CD4-positive, alpha-beta memory T cell (primary cell): ENCODE measurements at regions not wholly inside any gene's neighbourhood (a gene's known extent, or its start where the extent isn't known, plus 50 kb on each side); places are given as distances from the start of the nearest gene placed in this dataset.
"Not testable (repeated sequence)": the region's sequence is repeated elsewhere in the genome, so short reads cannot be mapped to it uniquely, and the experiment has no call there.

Experiments used
- CTCF ChIA-PET: fragments of 350-600 bp; sonication (Branson Sonifier 250); formaldehyde crosslinking; loops from one replicate; lab custom pipeline; 2021; ENCODE audit warnings: inconsistent platforms; ENCODE audit not compliant: partially characterized antibody; lab: Charles Lee
- POLR2A ChIA-PET: fragments of 350-600 bp; sonication (Branson Sonifier 250); formaldehyde crosslinking; loops from one replicate; lab custom pipeline; 2021; ENCODE audit not compliant: partially characterized antibody; lab: Charles Lee
- DNase-seq, 5 donors: peaks; one replicate each; pipeline versions ENCODE4 v3.0.0 to v3.0.0-alpha.2; 2020 to 2022; ENCODE audit warnings: mixed read lengths in 1 of 5
- H3K27ac ChIP-seq: one replicate; pipeline ENCODE4 v1.7.0; 2013; ENCODE audit warnings: low read depth, low read length
- H3K27me3 ChIP-seq: 2 replicates; pipeline ENCODE4 v1.7.0; 2013; ENCODE audit warnings: mild to moderate bottlenecking, low read length, moderate library complexity; ENCODE audit not compliant: insufficient read depth
- H3K36me3 ChIP-seq: 2 replicates; pipeline ENCODE4 v1.7.0; 2013; ENCODE audit warnings: mild to moderate bottlenecking, low read length, moderate library complexity; ENCODE audit not compliant: insufficient read depth
- H3K4me1 ChIP-seq: 2 replicates; pipeline ENCODE4 v1.7.0; 2013; ENCODE audit warnings: mild to moderate bottlenecking, low read length, moderate library complexity; ENCODE audit not compliant: insufficient read depth
- H3K4me3 ChIP-seq, 2 donors: one replicate each; pipeline ENCODE4 v1.7.0; 2013; ENCODE audit warnings: low read length in 2 of 2, mild to moderate bottlenecking in 1 of 2
- H3K9me3 ChIP-seq, 2 donors: one replicate each; pipeline ENCODE4 v1.7.0; 2013; ENCODE audit warnings: low read length in 2 of 2, control low read depth in 1 of 2; ENCODE audit not compliant: control insufficient read depth in 1 of 2
- H3K27ac Mint-ChIP-seq, 7 donors: one replicate each; pipeline ENCODE4 v1.8.0; 2020 to 2021; ENCODE audit warnings: mixed read lengths in 7 of 7, mild to moderate bottlenecking in 6 of 7, inconsistent platforms in 3 of 7, moderate library complexity in 3 of 7
- H3K27me3 Mint-ChIP-seq, 2 donors: one replicate each; pipeline ENCODE4 v1.8.0; 2020 to 2021; ENCODE audit warnings: mixed read lengths in 2 of 2
- H3K36me3 Mint-ChIP-seq, 2 donors: one replicate each; pipeline ENCODE4 v1.8.0; 2020 to 2021; ENCODE audit warnings: mixed read lengths in 2 of 2, inconsistent platforms in 1 of 2, mild to moderate bottlenecking in 1 of 2
- H3K4me1 Mint-ChIP-seq, 4 donors: one replicate each; pipeline ENCODE4 v1.8.0; 2020 to 2021; ENCODE audit warnings: mixed read lengths in 4 of 4, mild to moderate bottlenecking in 1 of 4
- H3K4me3 Mint-ChIP-seq, 8 donors: one replicate each; pipeline ENCODE4 v1.8.0; 2020 to 2021; ENCODE audit warnings: mixed read lengths in 8 of 8, mild to moderate bottlenecking in 7 of 8, moderate library complexity in 6 of 8, inconsistent platforms in 3 of 8
- H3K9me3 Mint-ChIP-seq, 8 donors: one replicate each; pipeline ENCODE4 v1.8.0; 2020 to 2021; ENCODE audit warnings: mixed read lengths in 8 of 8, mild to moderate bottlenecking in 5 of 8, inconsistent platforms in 3 of 8, moderate library complexity in 1 of 8
- intact Hi-C: fragments of 100-400 bp; cut with micrococcal nuclease; formaldehyde crosslinking; loops from one replicate; pipeline ENCODE4 v1.15.1; 2023

DNA sequence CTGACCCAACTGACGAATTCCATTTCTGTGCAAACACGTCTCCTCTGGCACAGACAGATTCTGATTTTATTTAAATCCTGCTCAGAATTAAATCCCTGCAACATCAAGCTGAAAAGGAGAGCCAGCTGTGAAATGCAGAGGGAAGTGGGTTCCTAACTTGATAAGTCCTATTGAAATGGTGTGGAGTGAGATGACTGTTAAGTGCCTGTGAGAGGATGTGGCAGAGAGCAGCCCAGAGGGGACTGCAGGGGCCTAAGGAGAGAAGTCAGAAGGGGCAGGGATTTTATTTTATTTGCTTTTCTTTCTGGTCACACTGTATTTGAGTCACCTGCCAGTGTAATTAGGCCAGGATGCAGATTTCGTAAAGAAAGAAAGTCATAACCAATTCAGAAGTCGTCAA is 277.4 kb downstream of the NKX6-1 start:
- POLR2A ChIA-PET: no interaction called here
- intact Hi-C loops: no loop called here

GRCh38 chr4:84220990-84221389 is 278.1 kb downstream of the NKX6-1 start:
- Histone ChIP-seq H3K27ac (no peak overlapping the region), H3K27me3 (no peaks in the 10 kb centered on the region), H3K4me3 (no peak overlapping the region), H3K9me3 (no peaks in the 10 kb centered on the region), H3K4me1 (no peaks in the 10 kb centered on the region), H3K36me3 (no peaks in the 10 kb centered on the region)
- ChIA-PET POLR2A (no interaction called here), CTCF (no interaction called here)
- Mint-ChIP-seq H3K36me3 (no peaks in the 10 kb centered on the region), H3K9me3 (peaks cover 0 to 2% (median 0%) of the 10 kb centered on the region in 8 donors), H3K27me3 (no peaks in the 10 kb centered on the region), H3K4me1 (no peaks in the 10 kb centered on the region), H3K27ac (no peak overlapping the region), H3K4me3 (no peak overlapping the region)
- no peak for DNase-seq
- intact Hi-C loops: no loop called here

More for the DNA sequence above, 277.4 kb downstream of the NKX6-1 start:
- Histone ChIP-seq H3K27ac (no peak overlapping the region), H3K4me3 (no peak overlapping the region), H3K27me3 (no peaks in the 10 kb centered on the region), H3K9me3 (no peaks in the 10 kb centered on the region), H3K4me1 (no peaks in the 10 kb centered on the region), H3K36me3 (no peaks in the 10 kb centered on the region)
- Mint-ChIP-seq H3K36me3 (no peaks in the 10 kb centered on the region), H3K27me3 (no peaks in the 10 kb centered on the region), H3K27ac (peak overlapping the region in 1 of 7 donors; percentile 39), H3K4me1 (no peaks in the 10 kb centered on the region), H3K4me3 (no peak overlapping the region), H3K9me3 (peaks cover 0 to 2% (median 0%) of the 10 kb centered on the region in 8 donors)
- DNase-seq: no peak
- CTCF ChIA-PET: no interaction called here

DNA sequence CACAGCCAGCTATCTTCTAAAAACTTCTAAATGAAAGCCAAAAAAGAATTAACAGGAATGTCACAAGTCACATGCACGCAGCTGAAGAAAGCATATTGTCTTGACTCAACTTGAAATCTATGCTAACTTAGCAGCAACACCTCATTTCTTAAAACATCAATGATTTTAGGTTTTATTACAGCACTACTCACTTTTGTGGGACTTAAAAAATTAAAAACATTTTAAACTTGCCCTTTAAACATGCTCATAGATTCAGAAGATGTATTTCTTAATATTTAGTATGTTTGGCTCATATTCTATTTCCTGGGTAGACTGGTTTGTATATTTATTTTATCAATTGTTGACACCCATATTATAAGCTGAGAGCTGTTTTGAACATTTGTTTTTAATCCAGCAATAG is 279.4 kb downstream of the NKX6-1 start:
- Histone ChIP-seq H3K36me3 (no peaks in the 10 kb centered on the region), H3K27ac (no peak overlapping the region), H3K4me1 (no peaks in the 10 kb centered on the region), H3K27me3 (no peaks in the 10 kb centered on the region), H3K4me3 (no peak overlapping the region), H3K9me3 (no peaks in the 10 kb centered on the region)
- POLR2A ChIA-PET: no interaction called here
- CTCF ChIA-PET: no interaction called here
- H3K4me1 Mint-ChIP-seq: no peaks in the 10 kb centered on the region
- no peak for DNase-seq
- no peaks in the 10 kb centered on the region for H3K36me3 Mint-ChIP-seq
- no peak overlapping the region for H3K27ac Mint-ChIP-seq
- no peaks in the 10 kb centered on the region for H3K27me3 Mint-ChIP-seq
- no peak overlapping the region for H3K4me3 Mint-ChIP-seq
- no peaks in the 10 kb centered on the region for H3K9me3 Mint-ChIP-seq
- intact Hi-C loops: no loop called here

GRCh38 chr4:84218031-84218430 is 281.1 kb downstream of the NKX6-1 start:
- ChIA-PET POLR2A (no interaction called here), CTCF (no interaction called here)
- no peaks in the 10 kb centered on the region for H3K9me3 Mint-ChIP-seq
- H3K4me1 Mint-ChIP-seq: no peaks in the 10 kb centered on the region
- Histone ChIP-seq H3K4me3 (no peak overlapping the region), H3K36me3 (no peaks in the 10 kb centered on the region), H3K27me3 (no peaks in the 10 kb centered on the region), H3K4me1 (no peaks in the 10 kb centered on the region), H3K27ac (no peak overlapping the region), H3K9me3 (no peaks in the 10 kb centered on the region)
- no peak for DNase-seq
- no peaks in the 10 kb centered on the region for H3K36me3 Mint-ChIP-seq
- no peak overlapping the region for H3K27ac Mint-ChIP-seq
- intact Hi-C loops: no loop called here
- no peaks in the 10 kb centered on the region for H3K27me3 Mint-ChIP-seq
- no peak overlapping the region for H3K4me3 Mint-ChIP-seq

DNA sequence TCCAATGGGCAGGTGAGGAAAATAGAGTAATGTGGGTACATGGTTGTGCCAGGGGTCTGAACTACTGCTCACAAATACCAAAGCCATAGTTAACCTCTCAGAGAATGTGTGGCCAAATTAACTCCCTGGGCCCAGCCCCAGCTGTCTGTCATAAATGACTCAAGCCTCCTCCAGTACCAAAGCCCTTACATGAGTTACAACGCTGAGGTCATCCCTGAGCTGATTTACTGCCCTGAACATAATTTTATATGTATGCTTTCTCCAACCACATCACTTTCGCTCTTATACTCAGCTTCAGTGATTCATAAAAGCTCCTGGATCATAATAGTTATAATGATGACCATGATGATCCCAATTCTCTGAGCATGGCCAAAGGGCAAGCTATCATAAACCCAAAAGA is 283.9 kb downstream of the NKX6-1 start:
- no peak overlapping the region for H3K4me3 ChIP-seq
- H3K4me3 Mint-ChIP-seq: no peak overlapping the region
- ChIA-PET CTCF (no interaction called here), POLR2A (no interaction called here)
- DNase-seq: no peak
- H3K4me1 Mint-ChIP-seq: no peaks in the 10 kb centered on the region
- no peak overlapping the region for H3K27ac ChIP-seq
- H3K27me3 ChIP-seq: no peaks in the 10 kb centered on the region
- H3K36me3 Mint-ChIP-seq: no peaks in the 10 kb centered on the region
- no peaks in the 10 kb centered on the region for H3K36me3 ChIP-seq
- H3K9me3 ChIP-seq: no peaks in the 10 kb centered on the region
- H3K27ac Mint-ChIP-seq: no peak overlapping the region
- no peaks in the 10 kb centered on the region for H3K27me3 Mint-ChIP-seq
- no peaks in the 10 kb centered on the region for H3K4me1 ChIP-seq
- H3K9me3 Mint-ChIP-seq: peaks cover 0 to 5% (median 0%) of the 10 kb centered on the region in 8 donors
- intact Hi-C loops: no loop called here

DNA sequence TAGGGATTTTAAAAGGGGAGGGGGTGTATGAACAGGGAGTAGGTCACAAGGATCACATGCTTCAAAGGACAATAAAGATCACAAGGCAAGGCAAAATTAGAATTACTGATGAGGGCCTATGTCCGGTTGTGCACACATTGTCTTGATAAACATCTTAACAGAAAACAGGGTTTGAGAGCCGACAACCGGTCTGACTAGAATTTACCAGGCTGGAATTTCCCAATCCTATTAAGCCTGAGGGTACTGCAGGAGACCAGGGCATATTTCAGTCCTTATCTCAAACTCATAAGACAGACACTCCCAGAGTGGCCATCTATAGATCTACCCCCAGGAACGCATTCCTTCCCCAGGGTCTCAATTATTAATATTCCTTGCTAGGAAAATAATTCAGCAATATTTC is 292.9 kb downstream of the NKX6-1 start:
- peaks cover 2 to 28% (median 9%) of the 10 kb centered on the region in 8 donors for H3K9me3 Mint-ChIP-seq
- H3K36me3 ChIP-seq, H3K4me3 Mint-ChIP-seq, H3K27ac ChIP-seq, CTCF ChIA-PET, H3K9me3 ChIP-seq, H3K4me1 ChIP-seq, H3K27me3 ChIP-seq, DNase-seq, H3K27ac Mint-ChIP-seq, H3K4me1 Mint-ChIP-seq, H3K36me3 Mint-ChIP-seq, H3K4me3 ChIP-seq, H3K27me3 Mint-ChIP-seq, POLR2A ChIA-PET, intact Hi-C loops: not testable (repeated sequence)

- H3K4me1 Mint-ChIP-seq: no peaks in the 10 kb centered on the region
- H3K4me3 ChIP-seq: no peak overlapping the region
- no peaks in the 10 kb centered on the region for H3K27me3 ChIP-seq
- intact Hi-C loops: no loop called here
- no peaks in the 10 kb centered on the region for H3K36me3 Mint-ChIP-seq
- ChIA-PET CTCF (no interaction called here), POLR2A (no interaction called here)
- no peak overlapping the region for H3K27ac Mint-ChIP-seq
- DNase-seq: no peak
- no peaks in the 10 kb centered on the region for H3K9me3 ChIP-seq
- H3K4me3 Mint-ChIP-seq: no peak overlapping the region
- no peaks in the 10 kb centered on the region for H3K4me1 ChIP-seq
- peaks cover 0 to 6% (median 0%) of the 10 kb centered on the region in 8 donors for H3K9me3 Mint-ChIP-seq
- peaks cover 0 to 3% of the 10 kb centered on the region in 2 donors for H3K27me3 Mint-ChIP-seq
- H3K36me3 ChIP-seq: no peaks in the 10 kb centered on the region
- no peak overlapping the region for H3K27ac ChIP-seq
Measured at GRCh38 chr4:84189144-84189543, 309.9 kb downstream of the NKX6-1 start.

DNA sequence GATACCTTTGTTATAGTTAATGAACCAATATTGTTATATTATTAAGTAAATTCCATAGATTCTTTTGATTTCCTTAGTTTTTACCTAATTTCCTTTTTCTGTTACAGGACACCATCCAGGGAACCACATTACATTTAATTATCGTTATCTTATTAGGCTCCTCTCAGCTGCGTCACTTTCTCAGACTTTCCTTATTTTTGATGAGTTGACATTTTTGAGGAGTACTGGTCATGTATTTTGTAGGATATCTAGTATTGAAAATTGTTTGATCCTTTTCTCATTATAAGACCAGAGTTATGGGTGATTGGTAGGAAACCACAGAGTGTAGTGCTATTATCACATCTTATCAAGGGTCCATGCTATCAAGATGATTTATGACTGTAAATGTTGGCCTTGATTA is 319.7 kb downstream of the NKX6-1 start:
- Histone ChIP-seq H3K27me3 (no peaks in the 10 kb centered on the region), H3K9me3 (no peaks in the 10 kb centered on the region), H3K36me3 (no peaks in the 10 kb centered on the region), H3K4me1 (no peaks in the 10 kb centered on the region), H3K27ac (no peak overlapping the region), H3K4me3 (no peak overlapping the region)
- peaks cover 0 to 2% of the 10 kb centered on the region in 2 donors for H3K27me3 Mint-ChIP-seq
- no peak overlapping the region for H3K4me3 Mint-ChIP-seq
- no peaks in the 10 kb centered on the region for H3K36me3 Mint-ChIP-seq
- H3K9me3 Mint-ChIP-seq: peaks cover 0 to 8% (median 0%) of the 10 kb centered on the region in 8 donors
- CTCF ChIA-PET: no interaction called here
- POLR2A ChIA-PET: no interaction called here
- H3K4me1 Mint-ChIP-seq: no peaks in the 10 kb centered on the region
- intact Hi-C loops: no loop called here
- no peak overlapping the region for H3K27ac Mint-ChIP-seq
- no peak for DNase-seq
